SK-N-SH (cell line): ENCODE measurements at regions not wholly inside any gene's neighbourhood (a gene's known extent, or its start where the extent isn't known, plus 50 kb on each side); places are given as distances from the start of the nearest gene placed in this dataset.
"Not testable (repeated sequence)": the region's sequence is repeated elsewhere in the genome, so short reads cannot be mapped to it uniquely, and the experiment has no call there.

Source experiments
- CHD2 ChIP-seq: fragments of 150-350 bp; IDR thresholded peaks from 2 replicates; pipeline ENCODE4 v1.6.1; 2018; ENCODE audit warnings: low read length; ENCODE audit not compliant: partially characterized antibody
- CTCF ChIP-seq: fragments of 200-600 bp; sonication (generic); IDR thresholded peaks from 2 replicates; pipeline ENCODE4 v1.6.1; 2017; ENCODE audit warnings: antibody characterized with exemption, mild to moderate bottlenecking, moderate library complexity
- EP300 ChIP-seq, 2 experiments: IDR thresholded peaks; 2 replicates each; pipeline versions ENCODE4 v1.4.0 to v1.6.1; 2012; ENCODE audit warnings: borderline replicate concordance in 1 of 2, low read depth in 1 of 2, low read length in 1 of 2
- EZH2phosphoT487 ChIP-seq: fragments of 200-600 bp; sonication (generic); IDR thresholded peaks from 2 replicates; pipeline ENCODE4 v1.6.1; 2017; ENCODE audit warnings: low read depth, mixed run types, mild to moderate bottlenecking, antibody characterized with exemption, moderate library complexity, borderline replicate concordance
- GABPA ChIP-seq: IDR thresholded peaks from 2 replicates; pipeline ENCODE4 v1.4.0; 2012; ENCODE audit warnings: low read depth, mild to moderate bottlenecking
- JUND ChIP-seq: IDR thresholded peaks from 2 replicates; pipeline ENCODE4 v1.4.0; 2012
- MAX ChIP-seq: IDR thresholded peaks from 2 replicates; pipeline ENCODE4 v1.4.0; 2012; ENCODE audit warnings: low read depth
- RAD21 ChIP-seq: IDR thresholded peaks from 2 replicates; pipeline ENCODE4 v1.6.1; 2012; ENCODE audit warnings: mild to moderate bottlenecking, low read length
- REST ChIP-seq: IDR thresholded peaks from 2 replicates; pipeline ENCODE4 v1.6.1; 2012; ENCODE audit warnings: mild to moderate bottlenecking, low read depth, low read length, moderate library complexity
- RFX5 ChIP-seq: IDR thresholded peaks from 2 replicates; pipeline ENCODE4 v1.6.1; 2012; ENCODE audit warnings: mild to moderate bottlenecking, improper control_type of control experiment, low read length
- SMC3 ChIP-seq: IDR thresholded peaks from 2 replicates; pipeline ENCODE4 v1.6.1; 2012; ENCODE audit warnings: low read depth, low read length, improper control_type of control experiment
- TAF1 ChIP-seq: IDR thresholded peaks from 2 replicates; pipeline ENCODE4 v1.6.1; 2012; ENCODE audit warnings: low read depth, mild to moderate bottlenecking, low read length, moderate library complexity, borderline replicate concordance
- TEAD4 ChIP-seq: IDR thresholded peaks from 2 replicates; pipeline ENCODE4 v1.4.0; 2012; ENCODE audit warnings: mild to moderate bottlenecking, borderline replicate concordance; ENCODE audit not compliant: insufficient read depth
- YY1 ChIP-seq: IDR thresholded peaks from 2 replicates; pipeline ENCODE4 v1.4.0; 2012; ENCODE audit warnings: low read depth, mild to moderate bottlenecking

- TF ChIP-seq EZH2phosphoT487; TAF1; SMC3; YY1; RFX5; CTCF; MAX; CHD2; EP300 (IDR thresholded peaks at IDR 0.05; ENCODE audit: borderline replicate concordance in 1 of 2, low read depth in 1 of 2, low read length in 1 of 2); GABPA; REST; RAD21; JUND; TEAD4: not testable (repeated sequence)
Observed at GRCh38 chr9:38993690-38994089, 273.8 kb upstream of the FAM240B start.
